ENCODE measurements at regions not wholly inside any gene's neighbourhood (a gene's known extent, or its start where the extent isn't known, plus 50 kb on each side); places are given as distances from the start of the nearest gene placed in this dataset.

- H3K4me3 Mint-ChIP-seq: no peak overlapping the region
- H3K9me3 Mint-ChIP-seq: no peaks in the 10 kb centered on the region; the same call in 1 of the 2 replicates
- H3K27ac Mint-ChIP-seq: no peak overlapping the region
- no peak for TF ChIP-seq CTCF (IDR thresholded peaks at IDR 0.05)
- H3K27me3 Mint-ChIP-seq (ENCODE audit: insufficient read depth): no peaks in the 10 kb centered on the region; the same call in 1 of the 2 replicates
- DNase-seq: no peak
- H3K36me3 Mint-ChIP-seq (ENCODE audit: low read depth): no peaks in the 10 kb centered on the region
- H3K4me1 Mint-ChIP-seq (ENCODE audit: low read depth): peaks cover 12% of the 10 kb centered on the region
Observed at GRCh38 chr12:92028441-92028709, 117.3 kb downstream of the BTG1 start.

GRCh38 chr12:92027701-92028440 lies 117.8 kb downstream of the BTG1 start:
- no peak for TF ChIP-seq CTCF (IDR thresholded peaks at IDR 0.05)
- no peak for DNase-seq
- Mint-ChIP-seq H3K27ac (no peak overlapping the region), H3K9me3 (no peaks in the 10 kb centered on the region; the same call in 1 of the 2 replicates), H3K27me3 (ENCODE audit: insufficient read depth) (no peaks in the 10 kb centered on the region; the same call in 1 of the 2 replicates), H3K4me1 (ENCODE audit: low read depth) (peaks cover 11% of the 10 kb centered on the region), H3K4me3 (no peak overlapping the region), H3K36me3 (ENCODE audit: low read depth) (no peaks in the 10 kb centered on the region)

- no peak overlapping the region for H3K27ac Mint-ChIP-seq
- no peak overlapping the region for H3K4me3 Mint-ChIP-seq
- no peaks in the 10 kb centered on the region for H3K27me3 Mint-ChIP-seq (ENCODE audit: insufficient read depth)
- H3K36me3 Mint-ChIP-seq (ENCODE audit: low read depth): no peaks in the 10 kb centered on the region
- no peak for DNase-seq
- no peak for TF ChIP-seq CTCF (IDR thresholded peaks at IDR 0.05)
- peaks cover 11% of the 10 kb centered on the region for H3K4me1 Mint-ChIP-seq (ENCODE audit: low read depth)
- H3K9me3 Mint-ChIP-seq: no peaks in the 10 kb centered on the region
Observed at GRCh38 chr12:92027243-92027642, 118.4 kb downstream of the BTG1 start.

- no peak overlapping the region for H3K4me3 Mint-ChIP-seq
- peaks cover 22% of the 10 kb centered on the region for H3K4me1 Mint-ChIP-seq (ENCODE audit: low read depth)
- H3K27ac Mint-ChIP-seq: no peak overlapping the region
- H3K27me3 Mint-ChIP-seq (ENCODE audit: insufficient read depth): no peaks in the 10 kb centered on the region
- no peak for TF ChIP-seq CTCF (IDR thresholded peaks at IDR 0.05)
- no peaks in the 10 kb centered on the region for H3K9me3 Mint-ChIP-seq
- H3K36me3 Mint-ChIP-seq (ENCODE audit: low read depth): no peaks in the 10 kb centered on the region
- DNase-seq: no peak
Observed at GRCh38 chr12:92025462-92026207, 120.0 kb downstream of the BTG1 start.

- DNase-seq: no peak
- Mint-ChIP-seq H3K27me3 (ENCODE audit: insufficient read depth) (no peaks in the 10 kb centered on the region), H3K36me3 (ENCODE audit: low read depth) (no peaks in the 10 kb centered on the region), H3K4me3 (no peak overlapping the region), H3K9me3 (no peaks in the 10 kb centered on the region), H3K4me1 (ENCODE audit: low read depth) (peaks cover 11% of the 10 kb centered on the region), H3K27ac (no peak overlapping the region)
- TF ChIP-seq CTCF (IDR thresholded peaks at IDR 0.05): no peak
Observed at GRCh38 chr12:92022093-92022492, 123.6 kb downstream of the BTG1 start.

Measured in HFFc6 (cell line).